ENCODE measurements at regions not wholly inside any gene's neighbourhood (a gene's known extent, or its start where the extent isn't known, plus 50 kb on each side); places are given as distances from the start of the nearest gene placed in this dataset.
"Not testable (repeated sequence)": the region's sequence is repeated elsewhere in the genome, so short reads cannot be mapped to it uniquely, and the experiment has no call there.

GRCh38 chr5:106985174-106985573, 685.6 kb downstream of the EFNA5 start:
- no peak for DNase-seq (ENCODE audit: low spot score)

- DNase-seq (ENCODE audit: low spot score) = not testable (repeated sequence)
Measured at GRCh38 chr5:106979178-106979577, 691.6 kb downstream of the EFNA5 start.

GRCh38 chr5:106978582-106979165, 692.1 kb downstream of the EFNA5 start:
- not testable (repeated sequence) for DNase-seq (ENCODE audit: low spot score)

GRCh38 chr5:106976363-106976762, 694.4 kb downstream of the EFNA5 start:
- no peak for DNase-seq (ENCODE audit: low spot score)

DNA sequence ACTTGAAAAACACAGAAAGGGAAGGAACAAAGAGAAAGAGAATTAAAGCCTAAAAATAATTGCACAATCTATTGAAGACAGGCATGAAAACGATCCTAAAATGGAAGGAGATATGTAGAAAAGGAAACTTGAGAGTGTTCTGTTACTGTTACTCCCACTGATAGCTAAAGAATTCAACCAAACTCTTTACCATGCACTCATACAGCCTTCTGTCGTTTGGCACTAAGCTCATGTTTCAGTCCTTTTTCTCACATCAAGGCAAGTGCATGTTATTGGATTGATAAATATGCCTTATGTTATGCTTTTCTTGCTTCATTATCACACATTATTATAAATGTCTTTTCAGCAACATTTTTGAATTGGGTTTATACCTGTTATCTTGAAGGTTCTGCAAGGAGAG, 696.5 kb downstream of the EFNA5 start:
- DNase-seq (ENCODE audit: low spot score) = no peak

- DNase-seq (ENCODE audit: low spot score) = no peak
Measured at GRCh38 chr5:106966686-106967315, 703.9 kb downstream of the EFNA5 start.

DNA sequence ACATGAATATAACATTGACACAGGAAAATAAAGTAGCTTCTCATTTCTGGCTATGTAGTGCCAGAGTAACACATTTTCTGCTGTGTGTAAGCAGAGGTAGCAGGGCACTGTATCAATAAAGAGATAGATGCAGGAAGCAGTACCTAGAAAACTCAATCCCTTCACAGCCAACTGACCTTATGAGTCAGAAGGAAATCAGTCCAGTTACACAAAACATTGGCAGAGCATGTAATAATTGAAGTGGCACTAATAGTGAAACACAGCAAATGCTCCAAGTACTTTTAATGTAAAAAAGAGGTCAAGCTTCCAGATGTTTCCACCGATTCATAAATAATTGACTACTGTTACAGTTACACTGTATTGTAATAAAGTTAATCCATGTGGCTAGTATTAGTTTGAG, 706.6 kb downstream of the EFNA5 start:
- no peak for DNase-seq (ENCODE audit: low spot score)

DNA sequence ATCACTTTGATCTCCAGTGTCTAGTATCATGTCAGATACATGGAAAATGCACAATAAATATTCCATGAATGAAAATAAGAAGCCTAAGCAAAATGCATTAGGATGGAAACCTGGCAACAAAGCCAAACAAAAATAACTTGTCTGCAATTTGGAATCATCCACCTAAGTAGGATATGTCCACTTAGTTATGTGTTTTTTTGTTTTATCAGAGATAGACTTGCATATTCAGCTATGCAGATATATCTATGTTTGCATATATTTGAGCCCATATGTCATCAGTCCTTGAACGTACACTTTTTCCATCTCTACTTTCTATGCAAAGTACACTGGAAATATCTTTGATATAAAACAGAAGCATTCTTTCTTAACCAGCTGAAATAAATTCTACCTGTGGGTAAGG, 707.1 kb downstream of the EFNA5 start:
- DNase-seq (ENCODE audit: low spot score) = no peak

DNA sequence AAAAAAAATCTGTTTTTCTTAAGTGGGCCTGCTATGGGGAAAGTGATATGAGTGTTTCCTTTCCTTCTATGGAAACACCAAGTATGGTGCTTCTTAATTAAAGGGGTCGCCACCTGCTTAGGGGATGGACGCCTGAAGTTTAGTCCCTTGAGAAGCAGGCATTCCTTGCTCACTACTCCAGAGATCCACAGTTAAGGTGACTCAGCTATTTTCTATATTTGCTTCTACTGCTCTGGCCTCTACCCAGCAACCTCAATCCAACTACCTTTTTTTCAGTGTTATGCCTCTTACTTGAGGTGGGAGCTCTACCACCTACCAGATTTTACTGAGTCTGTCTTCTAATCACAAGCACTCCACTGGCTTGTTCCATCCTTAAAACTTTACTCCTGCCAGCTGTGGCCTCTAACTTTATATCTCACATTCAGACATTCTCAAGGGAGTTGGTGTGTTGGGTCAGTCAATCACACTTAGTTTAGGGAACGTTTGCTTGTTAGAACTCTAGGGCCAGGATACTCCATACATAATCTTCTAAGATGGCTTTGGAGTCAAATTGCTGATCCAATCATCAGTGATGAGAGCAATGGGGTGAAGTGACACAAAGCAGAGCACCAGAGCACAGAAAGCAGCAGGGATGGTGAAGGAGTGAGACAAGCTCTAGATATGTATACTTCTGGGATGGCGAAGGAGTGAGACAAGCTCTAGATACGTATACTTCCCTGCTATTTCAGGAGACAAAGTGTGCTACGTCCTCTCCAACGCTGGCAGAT, 708.1 kb downstream of the EFNA5 start:
- DNase-seq (ENCODE audit: low spot score) = no peak

- DNase-seq (ENCODE audit: low spot score) = no peak
Measured at GRCh38 chr5:106959387-106959786, 711.4 kb downstream of the EFNA5 start.

- no peak for DNase-seq (ENCODE audit: low spot score)
Measured at GRCh38 chr5:106957336-106957735, 713.4 kb downstream of the EFNA5 start.

DNA sequence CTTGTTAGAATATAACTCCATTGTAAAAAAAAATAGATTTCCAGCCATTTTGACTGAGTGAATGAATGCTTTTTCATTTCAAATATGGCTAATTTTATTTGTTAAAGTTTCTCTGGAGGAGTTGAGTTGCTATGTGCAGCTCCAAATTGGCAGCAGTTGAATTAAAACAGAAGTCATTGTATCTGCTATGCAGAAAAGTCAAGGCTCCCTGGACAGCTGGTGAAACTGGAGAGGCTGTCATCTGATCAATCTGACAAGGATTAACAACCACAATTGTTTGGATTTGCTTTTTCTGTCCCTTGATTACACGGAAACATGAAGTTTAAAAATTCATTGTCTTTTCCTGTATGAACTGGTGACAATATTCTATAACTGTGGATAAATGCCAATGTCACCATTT, 713.9 kb downstream of the EFNA5 start:
- no peak for DNase-seq (ENCODE audit: low spot score)

DNA sequence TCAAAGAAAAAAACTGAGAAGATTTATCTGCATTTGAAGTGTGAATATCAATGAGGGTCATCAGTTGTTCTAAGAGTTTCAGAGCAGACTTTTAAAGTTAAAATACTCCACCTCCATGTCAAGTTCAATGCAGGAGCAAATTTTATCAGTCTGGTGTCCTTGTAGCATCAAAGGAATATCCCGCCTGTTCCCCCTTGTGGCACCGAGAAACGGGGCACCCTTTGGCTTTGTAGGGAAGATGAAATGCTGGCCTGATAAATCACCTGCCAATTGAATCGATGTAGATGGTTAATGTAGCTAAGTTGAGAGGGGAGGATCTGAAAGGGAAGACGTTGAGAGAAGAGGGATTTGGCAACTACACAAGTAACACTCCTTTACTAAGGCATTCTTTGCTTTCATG, 714.5 kb downstream of the EFNA5 start:
- DNase-seq (ENCODE audit: low spot score) = no peak

DNA sequence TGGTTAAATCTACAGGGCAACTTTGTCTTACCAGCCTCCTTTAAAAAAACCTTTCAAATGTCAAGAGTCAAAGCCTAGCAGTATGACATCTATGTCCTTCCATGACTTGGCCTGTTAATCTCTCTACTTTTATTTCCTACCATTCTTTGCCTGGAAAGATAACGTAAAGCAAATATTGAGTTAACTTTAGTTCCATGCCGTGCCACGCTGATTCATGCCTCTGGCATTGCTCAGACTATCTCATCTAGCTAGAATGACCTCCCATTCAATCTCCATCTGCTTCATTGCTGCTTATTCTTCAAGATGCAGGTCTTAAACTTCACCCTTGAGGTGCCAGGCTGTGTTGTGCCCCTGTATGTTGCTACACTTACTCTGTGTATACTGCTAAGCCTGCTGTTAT, 729.8 kb downstream of the EFNA5 start:
- no peak for DNase-seq (ENCODE audit: low spot score)

- no peak for DNase-seq (ENCODE audit: low spot score)
Measured at GRCh38 chr5:106940301-106940846, 730.4 kb downstream of the EFNA5 start.

DNA sequence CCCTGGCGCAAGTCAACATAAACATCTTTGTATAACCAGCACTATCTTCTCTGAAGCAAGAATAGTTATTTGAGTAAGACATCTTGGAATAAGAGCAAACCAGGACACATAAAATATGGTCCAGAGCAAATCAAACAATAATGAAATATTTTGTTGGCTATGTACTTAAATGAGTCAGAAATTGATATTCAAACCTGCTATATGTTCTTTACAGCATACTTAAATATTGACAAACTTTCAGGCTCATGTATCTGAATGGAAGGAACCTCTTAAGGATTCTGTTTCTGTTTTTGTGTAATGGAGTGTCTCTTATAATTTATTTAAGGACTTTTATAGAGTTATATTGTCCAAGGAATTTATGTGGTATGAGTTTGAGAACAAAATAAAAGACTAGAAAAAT, 747.3 kb downstream of the EFNA5 start:
- DNase-seq (ENCODE audit: low spot score) = no peak

- no peak for DNase-seq (ENCODE audit: low spot score)
Measured at GRCh38 chr5:106921567-106921966, 749.2 kb downstream of the EFNA5 start.

GRCh38 chr5:106910486-106910885, 760.3 kb downstream of the EFNA5 start:
- DNase-seq (ENCODE audit: low spot score) = no peak

- no peak for DNase-seq (ENCODE audit: low spot score)
Measured at GRCh38 chr5:106909716-106910115, 761.0 kb downstream of the EFNA5 start.

DNA sequence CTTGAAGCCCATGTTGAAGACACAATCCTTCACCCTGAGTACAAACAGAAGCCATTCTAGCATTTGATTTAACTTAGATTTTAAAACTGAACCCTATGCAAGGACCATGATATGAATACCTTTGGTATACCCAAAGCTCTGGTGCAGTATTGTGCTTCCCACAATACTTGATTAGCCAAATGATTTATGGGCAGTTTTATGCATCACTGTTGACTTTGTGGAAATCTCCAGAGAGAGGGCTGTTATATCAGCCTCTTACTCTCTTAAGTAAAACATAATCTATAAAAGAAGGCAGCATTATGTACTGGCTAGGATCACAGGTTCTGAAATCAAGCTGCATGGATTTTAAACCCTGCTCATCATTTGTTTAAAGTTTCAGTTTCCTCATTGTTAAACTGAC, 762.8 kb downstream of the EFNA5 start:
- no peak for DNase-seq (ENCODE audit: low spot score)

DNA sequence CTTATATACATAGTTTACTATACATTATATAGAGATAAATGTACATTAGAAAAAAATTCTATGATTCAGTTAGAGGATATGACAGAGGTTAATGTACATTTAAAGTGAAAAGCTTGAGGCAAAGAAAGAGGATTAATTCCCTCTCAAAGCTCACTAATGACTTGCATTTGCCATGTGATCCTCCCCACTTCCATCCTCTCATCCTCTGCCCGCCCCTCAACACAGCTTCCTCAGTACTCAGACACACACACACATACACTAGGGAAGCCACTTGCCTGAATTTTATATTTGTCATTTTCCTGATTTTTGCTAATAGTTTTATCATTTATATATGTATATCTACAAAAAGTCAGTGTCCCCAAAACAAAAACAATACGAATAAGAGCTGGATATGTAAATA, 764.5 kb downstream of the EFNA5 start:
- DNase-seq (ENCODE audit: low spot score) = no peak

- DNase-seq (ENCODE audit: low spot score) = no peak
Measured at GRCh38 chr5:106894964-106895363, 775.8 kb downstream of the EFNA5 start.

GRCh38 chr5:106882035-106882434, 788.7 kb downstream of the EFNA5 start:
- DNase-seq (ENCODE audit: low spot score) = no peak

All from AG08395 (cell line).